ENCODE measurements at regions not wholly inside any gene's neighbourhood (a gene's known extent, or its start where the extent isn't known, plus 50 kb on each side); places are given as distances from the start of the nearest gene placed in this dataset.

- TF ChIP-seq CTCF (conservative IDR thresholded peaks at IDR 0.05; ENCODE audit: low read length) (no peak), EZH2phosphoT487 (IDR thresholded peaks at IDR 0.05; ENCODE audit: borderline replicate concordance, low read depth, low read length) (no peak)
These were observed 541.3 kb upstream of the SLC39A10 start for GRCh38 chr2:195115738-195116137.
